ENCODE measurements at regions not wholly inside any gene's neighbourhood (a gene's known extent, or its start where the extent isn't known, plus 50 kb on each side); places are given as distances from the start of the nearest gene placed in this dataset.
A peak's percentile ranks its signal among the peaks of the same experiment; 100 is the strongest.
"Not testable (repeated sequence)": the region's sequence is repeated elsewhere in the genome, so short reads cannot be mapped to it uniquely, and the experiment has no call there.

GRCh38 chr2:59181347-59181746 is 940.2 kb upstream of the FANCL start:
- no peak for DNase-seq

DNA sequence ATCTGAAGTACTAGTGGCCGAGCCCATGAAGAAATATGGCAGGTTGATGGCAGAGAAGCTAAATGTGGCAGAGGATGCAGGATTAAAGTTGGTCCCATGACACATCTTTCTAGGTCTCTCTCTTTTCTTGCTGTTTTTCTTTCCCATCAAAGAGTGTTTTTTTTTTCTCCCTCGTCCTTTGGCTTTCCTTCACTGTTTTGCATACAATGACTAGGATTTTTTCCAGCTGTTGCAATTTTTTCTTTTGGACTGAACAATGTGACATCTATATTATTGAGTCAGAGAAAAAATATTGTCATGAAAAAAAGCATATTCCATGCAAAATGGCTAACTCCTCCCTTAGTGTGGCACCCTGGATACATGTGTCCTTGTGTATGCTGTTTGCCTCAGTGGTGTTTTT is 939.5 kb upstream of the FANCL start:
- no peak for DNase-seq

GRCh38 chr2:59180111-59180510 is 939.0 kb upstream of the FANCL start:
- no peak for DNase-seq

GRCh38 chr2:59177748-59178147 is 936.6 kb upstream of the FANCL start:
- no peak for DNase-seq

DNA sequence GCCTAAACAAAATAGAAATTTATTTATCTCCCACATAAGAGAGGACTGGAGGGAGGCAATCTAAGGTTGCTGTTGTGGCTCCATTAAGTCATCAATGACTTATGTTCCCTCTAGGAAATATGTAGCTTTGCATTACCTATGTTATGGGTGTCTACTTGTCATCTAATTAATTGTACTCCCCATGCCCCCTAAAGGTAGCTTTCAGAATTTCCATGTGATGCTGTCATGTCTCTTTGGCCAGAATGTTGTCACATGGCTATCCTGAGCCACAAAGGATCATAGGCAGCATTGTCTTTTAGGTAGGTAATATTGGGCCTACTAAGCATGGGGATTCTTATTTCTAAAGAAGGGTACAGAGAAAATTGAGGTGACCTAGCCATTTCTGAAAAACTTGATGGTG is 935.6 kb upstream of the FANCL start:
- no peak for DNase-seq

GRCh38 chr2:59174536-59175243 is 933.6 kb upstream of the FANCL start:
- no peak for DNase-seq

GRCh38 chr2:59173325-59173724 is 932.2 kb upstream of the FANCL start:
- DNase-seq = no peak

GRCh38 chr2:59171019-59171418 is 929.9 kb upstream of the FANCL start:
- DNase-seq = no peak

DNA sequence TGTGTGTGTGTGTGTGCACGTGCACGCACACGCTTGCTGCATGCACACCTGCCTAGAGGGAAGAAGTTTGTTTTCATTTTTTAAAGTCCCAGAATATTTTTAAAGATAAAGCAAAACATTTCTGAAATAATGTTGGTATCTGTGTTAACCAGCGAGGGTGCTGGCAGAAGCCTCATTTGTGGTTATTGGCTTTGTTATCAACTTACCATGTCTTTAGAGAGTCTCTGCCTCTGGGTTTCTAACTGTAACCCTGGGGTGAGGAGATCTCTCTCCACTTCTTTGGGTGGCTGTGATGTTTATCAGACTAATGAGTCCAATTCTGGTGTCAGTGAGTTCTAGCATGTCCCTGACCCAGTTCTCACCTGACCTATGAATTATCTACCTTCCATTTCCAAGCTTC is 927.6 kb upstream of the FANCL start:
- DNase-seq = no peak

GRCh38 chr2:59167514-59167913 is 926.4 kb upstream of the FANCL start:
- no peak for DNase-seq

- DNase-seq = not testable (repeated sequence)
Measured at GRCh38 chr2:59157908-59158307, 916.8 kb upstream of the FANCL start.

DNA sequence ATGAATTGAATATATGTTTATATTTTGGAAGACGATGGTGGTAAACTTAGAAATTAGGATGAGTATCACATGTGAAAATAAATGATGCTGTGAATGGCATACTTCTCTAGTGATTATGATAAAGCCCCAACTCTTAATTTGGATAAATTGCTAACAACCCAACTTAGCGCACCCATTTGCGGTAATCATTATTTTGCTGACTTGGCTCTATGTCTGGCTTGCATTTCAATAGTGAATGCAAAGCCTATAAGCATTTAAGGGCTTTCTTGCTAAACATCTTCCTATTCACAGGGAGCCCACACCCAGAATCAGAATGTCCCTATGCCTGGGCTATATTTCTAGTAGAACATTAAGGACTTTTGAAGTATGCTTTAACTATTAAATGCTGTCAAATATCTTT is 910.7 kb upstream of the FANCL start:
- no peak for DNase-seq

DNA sequence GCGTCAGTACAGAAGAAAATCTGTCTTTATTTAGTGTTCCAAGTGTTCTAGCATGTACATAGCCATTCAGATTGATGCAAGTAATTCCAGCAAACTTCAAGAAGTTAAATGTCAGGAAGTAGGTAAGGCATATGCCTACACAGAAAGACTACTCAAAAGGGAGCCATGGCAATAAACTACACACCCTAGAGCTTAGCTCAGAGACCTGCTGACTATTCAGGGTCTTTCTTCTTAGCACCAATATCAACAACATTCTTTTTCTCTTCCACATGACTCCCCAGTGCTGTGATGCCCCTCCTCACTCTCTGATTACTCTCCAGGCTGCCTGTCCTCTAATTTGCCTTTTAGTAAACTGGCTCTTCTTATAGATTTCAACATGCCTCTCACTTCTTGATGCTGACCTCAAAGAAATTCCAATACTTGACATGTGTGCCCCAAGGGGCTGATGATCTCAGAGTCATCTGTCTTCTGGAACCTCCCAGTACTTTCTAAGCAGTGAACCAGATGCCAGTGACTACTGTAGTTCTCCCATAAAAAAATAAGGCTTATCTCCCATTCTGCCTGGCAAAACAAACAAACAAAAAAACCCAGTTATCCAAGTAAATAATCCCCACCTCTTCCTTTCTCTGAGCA is 909.2 kb upstream of the FANCL start:
- DNase-seq = no peak

DNA sequence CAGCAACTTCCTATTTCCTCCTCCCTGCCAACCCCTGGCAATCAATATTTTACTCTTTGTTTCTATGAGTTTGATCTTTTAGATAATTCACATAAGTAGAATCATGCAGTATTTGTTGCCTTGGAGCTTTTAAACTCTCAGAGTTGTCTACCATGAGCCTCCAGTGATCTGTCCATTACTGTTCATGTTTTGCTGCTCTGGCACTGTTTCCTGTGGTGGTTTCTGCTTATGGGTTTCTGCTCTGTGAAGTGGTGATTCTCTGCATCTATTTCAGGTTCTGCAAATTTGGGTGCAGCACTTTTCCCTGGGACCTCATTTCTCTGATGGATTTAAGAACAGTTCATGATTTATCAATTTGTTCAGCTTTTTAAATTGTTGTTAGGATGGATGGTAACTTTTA is 908.1 kb upstream of the FANCL start:
- no peak for DNase-seq

DNA sequence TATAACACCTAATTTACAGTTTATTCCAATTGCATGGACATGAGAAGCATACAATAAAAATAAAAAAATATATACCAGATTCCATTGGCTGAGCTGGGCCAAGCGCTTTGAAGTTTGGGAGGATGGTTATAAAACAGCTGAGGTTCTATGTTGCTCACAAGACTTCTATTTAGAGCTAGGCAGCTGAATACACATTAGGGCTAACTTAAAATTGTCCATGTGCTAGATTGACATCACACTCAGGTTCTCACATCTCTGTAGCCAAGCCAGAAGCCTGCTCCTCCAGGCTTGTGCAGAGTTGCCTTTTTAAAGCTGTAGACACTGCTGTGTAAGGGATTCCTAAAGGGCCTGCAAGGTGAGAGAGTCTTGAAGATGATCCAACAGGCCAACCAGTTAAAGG is 871.1 kb upstream of the FANCL start:
- DNase-seq = peak in 1 of 3 donors; percentile 7

DNA sequence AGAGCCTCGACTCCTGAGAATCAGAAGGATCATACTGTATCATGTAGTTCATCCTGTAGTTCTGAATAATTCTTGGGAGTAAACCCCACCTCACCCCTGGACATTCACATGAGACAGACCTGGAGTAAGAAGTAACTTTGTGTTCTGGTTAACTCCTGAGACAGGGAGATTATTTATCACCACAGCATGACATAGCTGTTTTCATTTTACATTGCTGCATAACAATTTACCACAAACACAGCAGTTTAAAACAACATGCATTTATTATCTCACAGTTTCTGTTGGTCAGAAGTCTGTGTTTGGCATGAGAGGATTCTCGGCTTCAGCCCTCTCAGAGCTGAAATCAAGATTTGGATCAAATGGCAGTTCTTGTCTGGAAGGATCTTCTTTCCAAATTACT is 855.8 kb upstream of the FANCL start:
- no peak for DNase-seq

GRCh38 chr2:59093571-59093970 is 852.4 kb upstream of the FANCL start:
- DNase-seq = no peak

- no peak for DNase-seq
Measured at GRCh38 chr2:59084326-59084725, 843.2 kb upstream of the FANCL start.

DNA sequence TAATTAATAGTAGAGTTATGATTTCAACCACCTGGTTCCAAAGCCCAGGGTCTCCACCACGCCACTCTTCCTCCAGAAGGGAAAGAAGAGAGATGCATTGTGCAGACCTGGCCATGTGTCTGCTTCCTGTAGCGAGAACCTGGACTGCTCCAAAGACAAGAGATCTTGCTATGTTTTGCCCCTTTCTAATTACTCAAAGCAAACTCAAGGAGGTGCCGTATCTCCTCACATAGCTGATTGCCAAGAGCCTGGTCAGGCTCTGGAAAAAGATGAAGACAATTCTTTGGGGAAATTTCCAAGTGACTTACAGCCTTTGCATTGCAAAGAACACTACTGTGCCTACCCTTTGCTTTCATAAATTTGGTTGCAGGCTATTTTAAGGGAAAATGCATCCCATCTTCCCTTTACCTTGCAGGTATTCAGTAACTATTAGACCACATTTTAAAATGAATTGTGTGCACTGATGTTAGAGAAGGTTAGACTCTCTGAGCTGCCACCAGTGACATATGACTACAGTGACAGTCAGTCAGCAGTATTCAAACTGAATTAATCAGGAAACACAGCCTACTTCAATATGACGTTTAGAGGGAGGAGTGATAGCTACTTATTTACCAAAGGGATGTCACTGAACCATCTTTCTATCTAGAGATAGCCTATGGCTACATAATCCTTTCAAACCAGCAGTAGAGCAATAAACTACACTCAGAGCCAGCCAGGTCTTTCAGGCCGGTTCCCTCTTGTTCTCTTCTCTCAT is 842.1 kb upstream of the FANCL start:
- DNase-seq = no peak

DNA sequence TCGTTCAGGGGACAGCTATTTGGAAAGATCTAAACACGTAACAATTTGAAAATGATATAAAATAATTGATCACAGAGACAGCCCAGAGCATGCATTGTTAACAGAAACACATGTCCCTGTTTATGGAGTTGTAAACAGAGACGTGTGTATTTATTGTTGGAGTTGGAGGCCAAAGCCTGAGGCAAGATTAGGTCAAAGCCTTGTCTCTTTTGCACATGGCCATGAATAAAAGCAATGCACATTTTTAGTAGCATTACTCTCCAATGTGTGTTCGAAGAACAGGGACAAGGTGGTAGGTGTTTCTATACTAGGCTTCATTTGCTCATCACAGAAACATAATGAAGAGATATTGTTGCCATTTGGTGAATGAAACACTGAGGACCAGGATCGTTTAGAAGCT is 841.5 kb upstream of the FANCL start:
- no peak for DNase-seq

DNA sequence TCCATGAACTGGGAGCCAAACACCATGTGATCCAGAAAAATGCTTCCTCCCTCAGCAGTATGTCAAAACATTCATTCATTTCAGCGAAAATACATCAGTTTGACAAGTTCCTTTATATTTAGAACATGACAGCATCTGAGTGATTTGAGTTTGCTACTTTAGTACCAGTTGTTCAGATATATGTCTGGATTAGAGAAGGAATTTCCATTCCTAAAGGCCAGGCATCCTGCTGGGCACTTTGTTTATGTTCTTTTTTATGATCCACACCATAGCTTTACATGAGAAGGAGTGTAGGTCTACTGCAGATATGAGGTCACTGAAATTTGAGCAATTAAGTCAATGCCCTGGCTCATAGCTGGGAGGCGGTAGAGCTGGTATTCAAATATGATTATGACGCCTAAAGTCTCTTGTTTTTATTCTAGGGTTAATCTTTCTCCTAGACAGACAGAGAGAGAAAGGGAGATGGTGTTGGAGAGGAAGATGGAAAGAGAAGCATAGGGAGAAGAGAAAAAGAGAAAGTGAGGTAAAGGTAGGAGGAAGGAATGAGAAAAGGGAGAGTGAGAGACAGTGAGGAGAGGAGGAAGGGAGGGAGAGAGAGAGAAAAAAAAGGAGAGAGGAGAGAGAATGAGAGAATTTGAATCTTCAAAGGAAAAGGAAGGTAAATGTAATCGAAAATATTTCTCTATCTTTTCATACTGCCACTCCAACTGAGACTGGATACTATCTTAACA is 839.5 kb upstream of the FANCL start:
- no peak for DNase-seq

- DNase-seq = no peak
Measured at GRCh38 chr2:59077981-59078531, 836.9 kb upstream of the FANCL start.

Data from muscle of back (tissue), 3 donors.